ENCODE measurements at regions not wholly inside any gene's neighbourhood (a gene's known extent, or its start where the extent isn't known, plus 50 kb on each side); places are given as distances from the start of the nearest gene placed in this dataset.

GRCh38 chr5:116655431-116655830, 80.8 kb upstream of the SEMA6A start:
- Histone ChIP-seq H3K27me3 (no peaks in the 10 kb centered on the region), H3K27ac (no peak overlapping the region), H3K36me3 (no peaks in the 10 kb centered on the region), H3K4me1 (no peaks in the 10 kb centered on the region), H3K9me3 (no peaks in the 10 kb centered on the region), H3K4me3 (no peak overlapping the region)
- TF ChIP-seq EP300 (IDR thresholded peaks at IDR 0.05), result no peak
- no peak for TF ChIP-seq CTCF (IDR thresholded peaks at IDR 0.05)
- no peak for TF ChIP-seq POLR2AphosphoS5 (IDR thresholded peaks at IDR 0.05)
- no peak for TF ChIP-seq POLR2A (IDR thresholded peaks at IDR 0.05)
- WGBS, 2 donors (ENCODE audit: low coverage in 1 of 2), result 90 to 93% methylated on average over 3 of the region's 3 CpGs
- ATAC-seq, result no peak

- no peak overlapping the region for H3K27ac ChIP-seq
- TF ChIP-seq CTCF (IDR thresholded peaks at IDR 0.05) (no peak), EP300 (IDR thresholded peaks at IDR 0.05) (no peak), POLR2A (IDR thresholded peaks at IDR 0.05) (no peak), POLR2AphosphoS5 (IDR thresholded peaks at IDR 0.05) (no peak)
- no peaks in the 10 kb centered on the region for H3K4me1 ChIP-seq
- no peaks in the 10 kb centered on the region for H3K36me3 ChIP-seq
- H3K9me3 ChIP-seq, result no peaks in the 10 kb centered on the region
- no peaks in the 10 kb centered on the region for H3K27me3 ChIP-seq
- no peak overlapping the region for H3K4me3 ChIP-seq
- 81 to 93% methylated on average over 3 of the region's 3 CpGs for WGBS, 2 donors (ENCODE audit: low coverage in 1 of 2)
- ATAC-seq, result no peak
These were observed 80.3 kb upstream of the SEMA6A start for GRCh38 chr5:116654925-116655324.

DNA sequence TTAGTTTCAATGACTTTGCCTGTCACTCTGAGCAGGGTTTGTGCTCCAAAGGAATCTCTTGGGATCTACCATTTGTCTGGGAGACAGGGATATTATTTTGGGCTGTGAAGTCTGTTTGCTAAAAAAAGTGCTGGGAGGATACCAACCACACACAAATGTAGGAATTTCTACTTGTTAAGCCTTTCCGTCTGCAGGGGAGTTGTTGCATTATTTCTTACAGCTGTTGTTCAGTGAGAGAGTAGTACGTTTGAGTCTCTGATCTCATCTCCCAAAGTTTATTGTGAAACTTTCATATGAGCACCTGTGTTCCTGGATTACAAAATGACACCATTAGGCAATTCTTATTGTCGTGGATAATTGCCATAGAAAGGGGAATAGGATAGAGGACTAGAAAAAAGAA, 78.3 kb upstream of the SEMA6A start:
- WGBS, 2 donors (ENCODE audit: low coverage in 1 of 2), result 16 to 33% methylated on average over 2 to 3 of the region's 3 CpGs
- ATAC-seq, result peak; percentile 84
- H3K4me1 ChIP-seq, result no peaks in the 10 kb centered on the region
- H3K36me3 ChIP-seq, result no peaks in the 10 kb centered on the region
- no peaks in the 10 kb centered on the region for H3K9me3 ChIP-seq
- H3K27me3 ChIP-seq, result no peaks in the 10 kb centered on the region
- no peak overlapping the region for H3K4me3 ChIP-seq
- peak overlapping the region in 1 of 4 donors; percentile 32 for H3K27ac ChIP-seq
- TF ChIP-seq POLR2AphosphoS5 (IDR thresholded peaks at IDR 0.05) (peak; percentile 55), EP300 (IDR thresholded peaks at IDR 0.05) (no peak)

GRCh38 chr5:116652196-116652729, 77.6 kb upstream of the SEMA6A start:
- ATAC-seq, result peak; percentile 88
- no peaks in the 10 kb centered on the region for H3K36me3 ChIP-seq
- TF ChIP-seq EP300 (IDR thresholded peaks at IDR 0.05) (no peak), POLR2A (IDR thresholded peaks at IDR 0.05) (no peak), POLR2AphosphoS5 (IDR thresholded peaks at IDR 0.05) (no peak), CTCF (IDR thresholded peaks at IDR 0.05) (no peak)
- H3K9me3 ChIP-seq, result no peaks in the 10 kb centered on the region
- no peaks in the 10 kb centered on the region for H3K4me1 ChIP-seq
- 18 to 50% methylated on average over 6 to 7 of the region's 7 CpGs for WGBS, 2 donors (ENCODE audit: low coverage in 1 of 2)
- no peaks in the 10 kb centered on the region for H3K27me3 ChIP-seq
- H3K27ac ChIP-seq, result peak overlapping the region in 1 of 4 donors; percentile 32
- no peak overlapping the region for H3K4me3 ChIP-seq

- H3K4me3 ChIP-seq, result no peak overlapping the region
- no peaks in the 10 kb centered on the region for H3K4me1 ChIP-seq
- no peaks in the 10 kb centered on the region for H3K9me3 ChIP-seq
- 68 to 71% methylated on average over 2 to 3 of the region's 3 CpGs for WGBS, 2 donors (ENCODE audit: low coverage in 1 of 2)
- TF ChIP-seq POLR2A (IDR thresholded peaks at IDR 0.05), result no peak
- no peak for TF ChIP-seq CTCF (IDR thresholded peaks at IDR 0.05)
- TF ChIP-seq POLR2AphosphoS5 (IDR thresholded peaks at IDR 0.05), result no peak
- no peak for TF ChIP-seq EP300 (IDR thresholded peaks at IDR 0.05)
- no peaks in the 10 kb centered on the region for H3K27me3 ChIP-seq
- no peak for ATAC-seq
- H3K27ac ChIP-seq, result no peak overlapping the region
- H3K36me3 ChIP-seq, result no peaks in the 10 kb centered on the region
These were observed 77.0 kb upstream of the SEMA6A start for GRCh38 chr5:116651653-116652052.
